Neuronal stem cell (in vitro differentiated cells): ENCODE measurements at regions not wholly inside any gene's neighbourhood (a gene's known extent, or its start where the extent isn't known, plus 50 kb on each side); places are given as distances from the start of the nearest gene placed in this dataset.
A peak's percentile ranks its signal among the peaks of the same experiment; 100 is the strongest.

ENCODE experiments used
- DNase-seq: peaks from one replicate; pipeline ENCODE4 v3.0.0-alpha.2; 2013; ENCODE audit warnings: low spot score
- H2AFZ ChIP-seq: one replicate; pipeline ENCODE4 v1.6.1; 2013; ENCODE audit warnings: mild to moderate bottlenecking, low read length, inconsistent platforms
- H2AK5ac ChIP-seq: 2 replicates; pipeline ENCODE4 v1.6.1; 2013; ENCODE audit warnings: low read depth, mild to moderate bottlenecking, inconsistent platforms, low read length, moderate library complexity, mixed read lengths
- H2BK120ac ChIP-seq: 2 replicates; pipeline ENCODE4 v1.6.1; 2013; ENCODE audit warnings: low read depth, mild to moderate bottlenecking, inconsistent platforms, low read length, moderate library complexity, mixed read lengths
- H2BK12ac ChIP-seq: one replicate; pipeline ENCODE4 v1.6.1; 2013; ENCODE audit warnings: low read length, inconsistent platforms
- H2BK15ac ChIP-seq: 2 replicates; pipeline ENCODE4 v1.6.1; 2013; ENCODE audit warnings: mild to moderate bottlenecking, low read length, inconsistent platforms, mixed read lengths
- H2BK5ac ChIP-seq: one replicate; pipeline ENCODE4 v1.6.1; 2013; ENCODE audit warnings: inconsistent platforms, mild to moderate bottlenecking, low read length, moderate library complexity
- H3K14ac ChIP-seq: one replicate; pipeline ENCODE4 v1.6.1; 2013; ENCODE audit warnings: low read length, inconsistent platforms
- H3K18ac ChIP-seq: 2 replicates; pipeline ENCODE4 v1.6.1; 2013; ENCODE audit warnings: low read length, inconsistent platforms
- H3K23ac ChIP-seq: 2 replicates; pipeline ENCODE4 v1.6.1; 2013; ENCODE audit warnings: low read depth, mild to moderate bottlenecking, mixed read lengths, low read length, inconsistent platforms; ENCODE audit not compliant: poor library complexity
- H3K27ac ChIP-seq: replicated peaks from 3 replicates; pipeline ENCODE4 v1.5.1; 2013; ENCODE audit warnings: low read length, inconsistent platforms
- H3K27me3 ChIP-seq, 3 experiments: 2 replicates each; pipeline ENCODE4 v1.6.1; 2013; ENCODE audit warnings: low read length in 3 of 3, mild to moderate bottlenecking in 2 of 3, inconsistent platforms in 1 of 3, low read depth in 1 of 3, mixed read lengths in 1 of 3, moderate library complexity in 1 of 3; ENCODE audit not compliant: control insufficient read depth in 3 of 3, insufficient read depth in 3 of 3
- H3K36me3 ChIP-seq, 2 donors: replicated peaks in 1 of 2; 2 replicates each; pipeline ENCODE4 v1.6.1; 2013; ENCODE audit warnings: low read length in 2 of 2; ENCODE audit not compliant: control insufficient read depth in 2 of 2, insufficient read depth in 2 of 2
- H3K4ac ChIP-seq: 2 replicates; pipeline ENCODE4 v1.6.1; 2013; ENCODE audit warnings: inconsistent platforms, mild to moderate bottlenecking, low read length, moderate library complexity
- H3K4me1 ChIP-seq, 2 donors: 1 replicate in 1 of 2; 2 replicates in 1 of 2; pipeline ENCODE4 v1.6.1; 2013; ENCODE audit warnings: low read length in 2 of 2, low read depth in 1 of 2; ENCODE audit not compliant: control insufficient read depth in 2 of 2, insufficient read depth in 1 of 2
- H3K4me2 ChIP-seq: one replicate; pipeline ENCODE4 v1.6.1; 2013; ENCODE audit warnings: mild to moderate bottlenecking, low read length, inconsistent platforms; ENCODE audit not compliant: insufficient read depth, poor library complexity, severe bottlenecking
- H3K4me3 ChIP-seq, 2 donors: 2 replicates each; pipeline ENCODE4 v1.5.1; 2013; ENCODE audit warnings: low read length in 2 of 2, mild to moderate bottlenecking in 2 of 2, inconsistent platforms in 1 of 2, moderate library complexity in 1 of 2
- H3K79me1 ChIP-seq: one replicate; pipeline ENCODE4 v1.6.1; 2013; ENCODE audit warnings: low read depth, mild to moderate bottlenecking, inconsistent platforms, low read length, moderate library complexity
- H3K9ac ChIP-seq: one replicate; pipeline ENCODE4 v1.6.1; 2013; ENCODE audit warnings: mild to moderate bottlenecking, low read depth, low read length, inconsistent platforms; ENCODE audit not compliant: poor library complexity
- H3K9me3 ChIP-seq, 2 donors: replicated peaks in 1 of 2; 2 replicates each; pipeline versions ENCODE3 to v1.6.1; 2013; ENCODE audit warnings: low read length in 2 of 2, mild to moderate bottlenecking in 2 of 2, inconsistent platforms in 1 of 2, low read depth in 1 of 2, mixed read lengths in 1 of 2, moderate library complexity in 1 of 2; ENCODE audit not compliant: control insufficient read depth in 2 of 2, insufficient read depth in 1 of 2
- H4K8ac ChIP-seq: one replicate; pipeline ENCODE4 v1.6.1; 2013; ENCODE audit warnings: low read depth, mild to moderate bottlenecking, inconsistent platforms, low read length, moderate library complexity
- H4K91ac ChIP-seq: one replicate; pipeline ENCODE4 v1.6.1; 2013; ENCODE audit warnings: low read length, low read depth, mild to moderate bottlenecking, inconsistent platforms; ENCODE audit not compliant: poor library complexity
- WGBS, 2 donors: extraction: QIAGEN DNeasy Blood & Tissue Kit; methylation state at CpG; one replicate each; pipeline ENCODE4 v1.1.7; 2013; ENCODE audit warnings: missing lambda C conversion rate in 2 of 2, mixed read lengths in 1 of 2; ENCODE audit not compliant: insufficient read length in 2 of 2, insufficient replicate concordance in 1 of 2; ENCODE audit errors: extremely low coverage in 2 of 2; 5-methylcytosine and 5-hydroxymethylcytosine counted together

DNA sequence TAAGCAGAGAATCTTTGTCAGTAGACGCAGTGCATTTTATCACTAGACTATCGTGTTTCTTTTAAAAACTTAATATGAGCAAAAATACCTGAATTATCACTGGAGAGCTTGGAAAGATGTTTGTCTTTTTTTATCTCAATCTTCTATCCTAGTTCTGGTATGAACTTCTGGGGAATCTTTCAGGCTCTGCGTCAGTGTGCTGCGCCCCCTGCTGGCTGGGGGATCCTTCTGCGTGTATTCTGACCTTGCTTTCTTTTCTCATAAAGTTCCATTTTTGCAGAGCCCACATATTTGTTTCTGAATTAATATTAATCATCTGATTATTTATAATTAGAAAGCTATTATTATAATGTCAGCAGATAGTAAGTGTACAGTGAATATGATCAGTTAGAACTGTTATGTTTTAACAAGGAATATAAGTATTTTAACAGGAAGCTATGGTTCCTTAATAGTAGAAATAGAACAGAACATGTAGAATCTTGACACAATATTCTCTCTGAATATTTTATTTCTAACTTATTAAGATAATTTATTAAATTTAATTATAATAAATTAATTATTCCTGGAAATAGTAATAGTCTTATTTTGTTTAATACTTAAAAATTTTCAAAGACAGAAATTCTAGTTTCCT is 945.0 kb upstream of the CRIM1 start:
- Histone ChIP-seq H4K8ac (no peak overlapping the region), H2AK5ac (no peak overlapping the region), H3K9ac (no peak overlapping the region), H3K4me2 (no peak overlapping the region), H3K4me3 (no peak overlapping the region), H3K79me1 (peaks cover 1% of the 10 kb centered on the region), H3K4me1 (no peaks in the 10 kb centered on the region), H3K4ac (no peak overlapping the region), H3K36me3 (no peaks in the 10 kb centered on the region), H3K27me3 (no peaks in the 10 kb centered on the region), H3K9me3 (no peaks in the 10 kb centered on the region), H2BK5ac (no peak overlapping the region), H2BK15ac (no peak overlapping the region), H4K91ac (no peak overlapping the region), H2AFZ (no peak overlapping the region), H3K18ac (no peak overlapping the region), H2BK120ac (no peak overlapping the region), H3K23ac (no peak overlapping the region), H2BK12ac (no peak overlapping the region), H3K14ac (no peak overlapping the region), H3K27ac (no peak overlapping the region)
- WGBS, 2 donors: no CpG with 5 or more reads among the region's 5 CpGs
- peak; percentile 50 for DNase-seq

DNA sequence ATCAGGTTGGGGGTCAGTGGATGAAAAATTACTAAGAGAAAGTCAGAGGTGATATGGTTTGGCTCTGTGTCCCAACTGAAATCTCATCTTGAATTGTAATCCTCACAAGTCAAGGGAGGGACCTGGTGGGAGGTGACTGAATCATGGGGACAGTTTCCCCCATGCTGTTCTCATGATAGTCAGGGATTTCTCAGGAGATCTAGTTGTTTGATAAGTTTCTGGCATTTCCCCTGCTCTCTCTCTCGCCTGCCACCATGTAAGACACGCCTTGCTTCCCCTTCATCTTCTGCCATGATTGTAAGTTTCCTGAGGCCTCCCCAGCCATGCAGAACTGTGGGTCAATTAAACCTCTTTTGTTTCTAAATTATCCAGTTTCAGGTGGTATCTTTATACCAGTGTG is 945.8 kb upstream of the CRIM1 start:
- no peaks in the 10 kb centered on the region for H3K4me1 ChIP-seq
- H3K4ac ChIP-seq: no peak overlapping the region
- H3K79me1 ChIP-seq: peaks cover 1% of the 10 kb centered on the region
- H2BK15ac ChIP-seq: no peak overlapping the region
- H3K27ac ChIP-seq: no peak overlapping the region
- no peak overlapping the region for H3K9ac ChIP-seq
- DNase-seq: no peak
- H3K18ac ChIP-seq: no peak overlapping the region
- H3K36me3 ChIP-seq: no peaks in the 10 kb centered on the region
- no peaks in the 10 kb centered on the region for H3K27me3 ChIP-seq
- H3K14ac ChIP-seq: no peak overlapping the region
- H4K91ac ChIP-seq: no peak overlapping the region
- H2AFZ ChIP-seq: no peak overlapping the region
- no peak overlapping the region for H2BK5ac ChIP-seq
- no peak overlapping the region for H3K23ac ChIP-seq
- H3K4me2 ChIP-seq: no peak overlapping the region
- no CpG with 5 or more reads among the region's 2 CpGs for WGBS, 2 donors
- H2AK5ac ChIP-seq: no peak overlapping the region
- no peak overlapping the region for H2BK120ac ChIP-seq
- no peak overlapping the region for H2BK12ac ChIP-seq
- H4K8ac ChIP-seq: no peak overlapping the region
- H3K4me3 ChIP-seq: no peak overlapping the region
- no peaks in the 10 kb centered on the region for H3K9me3 ChIP-seq

DNA sequence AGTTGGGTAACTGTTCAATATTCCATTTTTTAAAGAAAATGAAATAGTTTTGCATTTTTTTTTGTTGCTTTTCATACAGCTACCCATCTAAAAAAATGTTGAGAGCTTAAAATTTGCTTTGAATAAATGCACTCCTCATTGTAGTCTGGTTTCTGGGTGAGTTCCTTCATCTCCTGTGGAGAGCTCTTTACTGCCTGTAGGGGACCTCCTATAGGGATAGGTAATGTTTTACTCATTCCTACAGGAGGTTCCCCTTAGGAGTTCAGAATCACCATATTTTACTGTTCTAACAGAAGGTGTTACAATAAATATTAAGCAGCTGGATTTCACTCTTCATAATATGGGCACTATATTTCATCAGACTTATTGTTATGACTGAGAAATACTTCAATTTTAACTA is 947.3 kb upstream of the CRIM1 start:
- Histone ChIP-seq H2BK120ac (no peak overlapping the region), H3K27ac (no peak overlapping the region), H4K91ac (no peak overlapping the region), H2AFZ (no peak overlapping the region), H2BK12ac (no peak overlapping the region), H2BK5ac (no peak overlapping the region), H3K27me3 (no peaks in the 10 kb centered on the region), H3K18ac (no peak overlapping the region), H3K14ac (no peak overlapping the region), H3K4me1 (no peaks in the 10 kb centered on the region), H3K4me3 (no peak overlapping the region), H3K4me2 (no peak overlapping the region), H3K4ac (no peak overlapping the region), H2AK5ac (no peak overlapping the region), H3K79me1 (peaks cover 1% of the 10 kb centered on the region), H4K8ac (no peak overlapping the region), H3K36me3 (no peaks in the 10 kb centered on the region), H3K9ac (no peak overlapping the region), H2BK15ac (no peak overlapping the region), H3K23ac (no peak overlapping the region), H3K9me3 (no peaks in the 10 kb centered on the region)
- no peak for DNase-seq

DNA sequence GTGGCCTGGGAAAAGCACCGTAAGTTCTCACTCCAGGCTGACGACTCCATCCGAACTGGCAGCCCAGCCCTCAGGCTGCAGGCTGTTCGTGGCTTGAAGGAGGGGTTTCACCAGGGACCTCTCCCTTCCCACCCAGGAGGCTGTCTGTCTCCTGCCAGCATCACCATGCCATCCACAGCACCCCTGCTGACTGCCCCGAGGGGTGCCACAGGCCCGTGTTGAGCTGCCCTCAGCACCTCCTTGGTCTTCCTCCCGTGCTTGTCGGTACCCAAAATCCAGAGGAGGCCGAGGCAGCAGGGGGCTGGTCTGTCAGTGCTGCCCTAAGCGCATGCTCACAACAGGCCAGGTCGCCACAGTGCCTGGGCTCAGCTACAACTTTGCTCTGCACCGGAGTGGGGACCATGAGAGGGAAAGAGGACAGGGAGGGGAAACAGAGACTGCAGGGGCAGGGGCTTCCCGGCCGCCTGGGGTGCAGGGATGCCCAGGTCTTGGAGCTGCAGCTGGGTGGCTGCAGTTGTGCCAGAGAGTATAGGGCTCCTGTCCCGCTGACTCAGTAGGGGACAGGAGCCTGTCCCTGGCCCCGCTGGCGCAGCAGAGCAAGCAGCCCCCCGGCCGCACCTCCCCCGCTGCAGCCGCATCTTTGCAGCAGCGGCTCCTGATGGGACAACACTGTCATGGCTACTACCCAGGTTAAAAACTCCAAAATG is 963.7 kb upstream of the CRIM1 start:
- Histone ChIP-seq H3K23ac (no peak overlapping the region), H3K79me1 (no peaks in the 10 kb centered on the region), H3K4me2 (no peak overlapping the region), H2BK15ac (no peak overlapping the region), H2BK120ac (no peak overlapping the region), H3K9ac (no peak overlapping the region), H3K18ac (no peak overlapping the region), H4K8ac (peak overlapping the region; percentile 7), H3K4me3 (peak overlapping the region in 1 of 2 donors; percentile 46), H4K91ac (no peak overlapping the region), H3K36me3 (no peaks in the 10 kb centered on the region), H3K4ac (no peak overlapping the region), H3K27me3 (no peaks in the 10 kb centered on the region), H3K9me3 (no peaks in the 10 kb centered on the region), H2AFZ (no peak overlapping the region), H2BK12ac (no peak overlapping the region), H3K14ac (no peak overlapping the region), H2BK5ac (no peak overlapping the region), H3K27ac (no peak overlapping the region), H2AK5ac (no peak overlapping the region), H3K4me1 (no peaks in the 10 kb centered on the region)
- WGBS, 2 donors: no CpG with 5 or more reads among the region's 22 CpGs
- DNase-seq: no peak
